ENCODE measurements at regions not wholly inside any gene's neighbourhood (a gene's known extent, or its start where the extent isn't known, plus 50 kb on each side); places are given as distances from the start of the nearest gene placed in this dataset.

- TF ChIP-seq PPARA (CRISPR knock-in tag; IDR thresholded peaks at IDR 0.05; ENCODE audit: borderline replicate concordance) (no peak), ZNF565 (CRISPR knock-in tag; conservative IDR thresholded peaks at IDR 0.05; ENCODE audit: low read depth) (no peak), PATZ1 (CRISPR knock-in tag; IDR thresholded peaks at IDR 0.05; ENCODE audit: borderline replicate concordance) (no peak), RARB (CRISPR knock-in tag; IDR thresholded peaks at IDR 0.05) (no peak), BACH2 (CRISPR knock-in tag; IDR thresholded peaks at IDR 0.05; ENCODE audit: borderline replicate concordance) (no peak), TOX (CRISPR knock-in tag; IDR thresholded peaks at IDR 0.05; ENCODE audit: borderline replicate concordance) (no peak), SNAI2 (CRISPR knock-in tag; IDR thresholded peaks at IDR 0.05) (no peak), ZNF8 (CRISPR knock-in tag; IDR thresholded peaks at IDR 0.05) (no peak), ZFP30 (CRISPR knock-in tag; IDR thresholded peaks at IDR 0.05) (no peak), ZNF70 (CRISPR knock-in tag; IDR thresholded peaks at IDR 0.05) (no peak), CSDC2 (CRISPR knock-in tag; IDR thresholded peaks at IDR 0.05) (no peak)
- TF ChIP-seq, protein P1, sequence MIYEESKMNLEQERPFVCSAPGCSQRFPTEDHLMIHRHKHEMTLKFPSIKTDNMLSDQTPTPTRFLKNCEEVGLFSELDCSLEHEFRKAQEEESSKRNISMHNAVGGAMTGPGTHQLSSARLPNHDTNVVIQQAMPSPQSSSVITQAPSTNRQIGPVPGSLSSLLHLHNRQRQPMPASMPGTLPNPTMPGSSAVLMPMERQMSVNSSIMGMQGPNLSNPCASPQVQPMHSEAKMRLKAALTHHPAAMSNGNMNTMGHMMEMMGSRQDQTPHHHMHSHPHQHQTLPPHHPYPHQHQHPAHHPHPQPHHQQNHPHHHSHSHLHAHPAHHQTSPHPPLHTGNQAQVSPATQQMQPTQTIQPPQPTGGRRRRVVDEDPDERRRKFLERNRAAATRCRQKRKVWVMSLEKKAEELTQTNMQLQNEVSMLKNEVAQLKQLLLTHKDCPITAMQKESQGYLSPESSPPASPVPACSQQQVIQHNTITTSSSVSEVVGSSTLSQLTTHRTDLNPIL (CRISPR knock-in tag; IDR thresholded peaks at IDR 0.05; ENCODE audit: low read depth), result no peak
- TF ChIP-seq, protein P2, sequence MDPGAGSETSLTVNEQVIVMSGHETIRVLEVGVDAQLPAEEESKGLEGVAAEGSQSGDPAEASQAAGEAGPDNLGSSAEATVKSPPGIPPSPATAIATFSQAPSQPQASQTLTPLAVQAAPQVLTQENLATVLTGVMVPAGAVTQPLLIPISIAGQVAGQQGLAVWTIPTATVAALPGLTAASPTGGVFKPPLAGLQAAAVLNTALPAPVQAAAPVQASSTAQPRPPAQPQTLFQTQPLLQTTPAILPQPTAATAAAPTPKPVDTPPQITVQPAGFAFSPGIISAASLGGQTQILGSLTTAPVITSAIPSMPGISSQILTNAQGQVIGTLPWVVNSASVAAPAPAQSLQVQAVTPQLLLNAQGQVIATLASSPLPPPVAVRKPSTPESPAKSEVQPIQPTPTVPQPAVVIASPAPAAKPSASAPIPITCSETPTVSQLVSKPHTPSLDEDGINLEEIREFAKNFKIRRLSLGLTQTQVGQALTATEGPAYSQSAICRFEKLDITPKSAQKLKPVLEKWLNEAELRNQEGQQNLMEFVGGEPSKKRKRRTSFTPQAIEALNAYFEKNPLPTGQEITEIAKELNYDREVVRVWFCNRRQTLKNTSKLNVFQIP (CRISPR knock-in tag; IDR thresholded peaks at IDR 0.05; ENCODE audit: borderline replicate concordance, low read depth), result no peak
These were observed 221.6 kb downstream of the CD83 start for GRCh38 chr6:14339172-14339571.
